Smooth muscle cell (in vitro differentiated cells): ENCODE measurements at regions not wholly inside any gene's neighbourhood (a gene's known extent, or its start where the extent isn't known, plus 50 kb on each side); places are given as distances from the start of the nearest gene placed in this dataset.

Source experiments
- DNase-seq: peaks from one replicate; lab custom pipeline; 2025; ENCODE audit not compliant: unreplicated experiment; lab: John Stamatoyannopoulos, UW
- H2AFZ ChIP-seq: fragments of 200-600 bp; sonication (generic); 2 replicates; pipeline ENCODE4 v1.6.0; 2016; ENCODE audit warnings: antibody characterized with exemption, low read depth, mild to moderate bottlenecking
- H3F3A ChIP-seq: fragments of 200-600 bp; sonication (generic); 2 replicates; pipeline ENCODE4 v1.6.0; 2017; ENCODE audit warnings: antibody characterized with exemption, low read depth
- H3K27ac ChIP-seq: fragments of 200-600 bp; sonication (generic); 2 replicates; pipeline ENCODE4 v1.5.1; 2016; ENCODE audit warnings: low read depth, mild to moderate bottlenecking
- H3K27me3 ChIP-seq: fragments of 200-600 bp; sonication (generic); 2 replicates; pipeline ENCODE4 v1.6.1; 2016; ENCODE audit warnings: low read depth, mild to moderate bottlenecking
- H3K36me3 ChIP-seq: fragments of 200-600 bp; sonication (generic); 2 replicates; pipeline ENCODE4 v1.5.1; 2016; ENCODE audit warnings: low read depth
- H3K4me1 ChIP-seq: fragments of 200-600 bp; sonication (generic); 2 replicates; pipeline ENCODE4 v1.5.1; 2016; ENCODE audit warnings: low read depth
- H3K4me2 ChIP-seq: fragments of 200-600 bp; sonication (generic); 2 replicates; pipeline ENCODE4 v1.6.0; 2016; ENCODE audit warnings: mild to moderate bottlenecking
- H3K4me3 ChIP-seq: fragments of 200-600 bp; sonication (generic); 2 replicates; pipeline ENCODE4 v1.5.1; 2016; ENCODE audit warnings: mild to moderate bottlenecking
- H3K79me2 ChIP-seq: fragments of 200-600 bp; sonication (generic); 2 replicates; pipeline ENCODE4 v1.6.0; 2016; ENCODE audit warnings: low read depth, mild to moderate bottlenecking
- H3K9ac ChIP-seq: fragments of 200-600 bp; sonication (generic); 2 replicates; pipeline ENCODE4 v1.6.0; 2016; ENCODE audit warnings: low read depth
- H3K9me3 ChIP-seq: fragments of 200-600 bp; sonication (generic); replicated peaks from 2 replicates; pipeline ENCODE4 v1.5.1; 2016; ENCODE audit warnings: low read depth
- H4K20me1 ChIP-seq: fragments of 200-600 bp; sonication (generic); 2 replicates; pipeline ENCODE4 v1.6.0; 2016; ENCODE audit warnings: low read depth
- WGBS: methylation state at CpG from one replicate; pipeline ENCODE4 v1.1.7; 2016; ENCODE audit warnings: low lambda C conversion rate; 5-methylcytosine and 5-hydroxymethylcytosine counted together
- TF ChIP-seq, protein P1 (sequence below): fragments of 200-600 bp; sonication (generic); IDR thresholded peaks from 2 replicates; pipeline ENCODE4 v1.5.1; 2017; ENCODE audit warnings: borderline replicate concordance, mild to moderate bottlenecking, antibody characterized with exemption; ENCODE audit not compliant: insufficient read depth, poor library complexity, severe bottlenecking

DNA sequence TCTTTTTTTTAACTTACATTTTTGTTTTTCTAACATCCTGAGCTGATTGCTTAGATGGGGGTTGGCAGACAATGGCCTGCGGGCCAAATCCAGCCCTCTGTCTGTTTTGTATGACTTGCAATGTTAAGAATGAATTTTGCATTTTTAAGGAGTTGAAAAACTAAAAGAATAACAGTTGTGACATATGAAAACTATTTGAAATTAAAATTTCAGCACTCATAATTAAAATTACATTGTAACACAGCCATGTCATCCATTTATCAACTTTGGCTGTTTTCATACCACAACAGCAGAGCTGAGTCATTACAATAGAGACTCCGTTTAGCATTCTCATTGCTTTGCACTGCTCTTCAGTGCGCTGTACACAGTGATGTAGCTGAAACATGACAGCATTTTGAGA lies 94.1 kb upstream of the MC4R start:
- WGBS: 85% methylated on average over 3 of the region's 3 CpGs

DNA sequence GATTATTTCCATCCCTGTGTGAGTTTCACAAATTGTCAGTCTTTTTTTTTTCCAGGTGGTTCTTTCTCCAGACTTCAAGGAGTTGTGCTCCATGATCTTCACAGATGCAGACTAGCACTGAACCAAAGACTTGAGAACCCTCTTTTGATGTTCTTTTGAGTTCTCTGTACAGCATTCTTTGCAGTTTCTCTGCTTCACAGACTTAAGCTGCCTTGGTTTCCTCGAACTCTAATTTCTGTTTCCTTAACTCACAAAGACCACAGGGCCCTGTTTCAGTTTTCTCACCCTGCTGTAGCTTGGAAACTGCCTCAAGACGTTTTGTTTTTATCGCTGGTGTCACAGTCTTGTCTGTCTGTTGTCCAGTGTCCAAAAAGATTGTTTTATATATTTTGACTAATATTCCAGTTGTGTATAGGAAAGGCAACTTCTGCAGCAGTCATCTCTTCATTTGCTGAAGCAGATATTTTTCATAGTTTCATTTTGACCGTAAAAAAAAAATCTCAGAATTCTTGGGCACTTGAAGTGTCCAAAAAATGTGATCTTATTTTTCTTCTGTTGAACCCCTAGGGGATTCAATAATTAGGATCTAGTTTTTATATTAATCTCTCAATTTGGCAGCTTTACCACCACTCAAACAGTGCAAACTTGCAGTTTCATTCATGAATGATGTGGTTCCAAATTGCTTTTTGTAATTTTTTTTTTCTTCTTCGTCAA lies 97.0 kb upstream of the MC4R start:
- H3K27ac ChIP-seq: no peak overlapping the region
- peaks cover 6% of the 10 kb centered on the region for H3K4me1 ChIP-seq
- no peak overlapping the region for H3K4me3 ChIP-seq
- no peaks in the 10 kb centered on the region for H3K79me2 ChIP-seq
- no peak overlapping the region for H3K4me2 ChIP-seq
- no peak overlapping the region for H3K9ac ChIP-seq
- peak overlapping the region; percentile 63 for H2AFZ ChIP-seq
- 85% methylated on average over 5 of the region's 5 CpGs for WGBS
- TF ChIP-seq, protein P1, sequence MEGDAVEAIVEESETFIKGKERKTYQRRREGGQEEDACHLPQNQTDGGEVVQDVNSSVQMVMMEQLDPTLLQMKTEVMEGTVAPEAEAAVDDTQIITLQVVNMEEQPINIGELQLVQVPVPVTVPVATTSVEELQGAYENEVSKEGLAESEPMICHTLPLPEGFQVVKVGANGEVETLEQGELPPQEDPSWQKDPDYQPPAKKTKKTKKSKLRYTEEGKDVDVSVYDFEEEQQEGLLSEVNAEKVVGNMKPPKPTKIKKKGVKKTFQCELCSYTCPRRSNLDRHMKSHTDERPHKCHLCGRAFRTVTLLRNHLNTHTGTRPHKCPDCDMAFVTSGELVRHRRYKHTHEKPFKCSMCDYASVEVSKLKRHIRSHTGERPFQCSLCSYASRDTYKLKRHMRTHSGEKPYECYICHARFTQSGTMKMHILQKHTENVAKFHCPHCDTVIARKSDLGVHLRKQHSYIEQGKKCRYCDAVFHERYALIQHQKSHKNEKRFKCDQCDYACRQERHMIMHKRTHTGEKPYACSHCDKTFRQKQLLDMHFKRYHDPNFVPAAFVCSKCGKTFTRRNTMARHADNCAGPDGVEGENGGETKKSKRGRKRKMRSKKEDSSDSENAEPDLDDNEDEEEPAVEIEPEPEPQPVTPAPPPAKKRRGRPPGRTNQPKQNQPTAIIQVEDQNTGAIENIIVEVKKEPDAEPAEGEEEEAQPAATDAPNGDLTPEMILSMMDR: no peak
- no peaks in the 10 kb centered on the region for H3F3A ChIP-seq
- no peaks in the 10 kb centered on the region for H4K20me1 ChIP-seq
- DNase-seq: no peak
- H3K27me3 ChIP-seq: no peaks in the 10 kb centered on the region
- H3K9me3 ChIP-seq: no peaks in the 10 kb centered on the region
- no peaks in the 10 kb centered on the region for H3K36me3 ChIP-seq

More for the DNA sequence above, 94.1 kb upstream of the MC4R start:
- TF ChIP-seq, protein P1: no peak
- Histone ChIP-seq H3K79me2 (no peaks in the 10 kb centered on the region), H3K36me3 (no peaks in the 10 kb centered on the region), H3K27me3 (no peaks in the 10 kb centered on the region), H4K20me1 (no peaks in the 10 kb centered on the region), H3K4me2 (no peak overlapping the region), H3K9me3 (no peaks in the 10 kb centered on the region), H3K27ac (no peak overlapping the region), H2AFZ (no peak overlapping the region), H3F3A (no peaks in the 10 kb centered on the region), H3K9ac (no peak overlapping the region), H3K4me1 (peaks cover 6% of the 10 kb centered on the region), H3K4me3 (no peak overlapping the region)
- no peak for DNase-seq

DNA sequence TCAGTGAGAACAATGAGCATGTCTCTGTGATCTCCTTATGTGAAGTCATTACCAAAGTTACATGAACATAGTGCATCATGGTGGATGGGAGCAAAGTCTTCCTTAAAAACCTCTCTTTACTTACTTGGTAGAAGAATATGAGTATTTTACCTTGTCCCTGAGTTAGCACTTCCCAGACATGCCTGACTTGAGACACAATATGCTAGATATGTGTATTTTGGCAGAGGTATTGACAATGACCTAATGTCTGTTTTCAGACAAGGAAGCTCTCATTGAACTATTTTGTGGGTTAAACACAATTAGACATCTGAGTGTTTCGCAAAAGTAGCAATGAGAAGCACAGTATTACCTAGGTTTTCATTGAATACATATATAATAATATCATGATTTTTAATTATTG lies 99.1 kb upstream of the MC4R start:
- no peak overlapping the region for H3K27ac ChIP-seq
- TF ChIP-seq, protein P1: no peak
- no peak overlapping the region for H3K4me3 ChIP-seq
- H3K27me3 ChIP-seq: no peaks in the 10 kb centered on the region
- 100% methylated on average over 1 of the region's 1 CpG for WGBS
- no peaks in the 10 kb centered on the region for H3K79me2 ChIP-seq
- H3K9me3 ChIP-seq: no peaks in the 10 kb centered on the region
- H3K4me1 ChIP-seq: peaks cover 6% of the 10 kb centered on the region
- H2AFZ ChIP-seq: no peak overlapping the region
- no peaks in the 10 kb centered on the region for H3F3A ChIP-seq
- H3K36me3 ChIP-seq: no peaks in the 10 kb centered on the region
- H3K4me2 ChIP-seq: no peak overlapping the region
- H4K20me1 ChIP-seq: no peaks in the 10 kb centered on the region
- DNase-seq: no peak
- no peak overlapping the region for H3K9ac ChIP-seq

DNA sequence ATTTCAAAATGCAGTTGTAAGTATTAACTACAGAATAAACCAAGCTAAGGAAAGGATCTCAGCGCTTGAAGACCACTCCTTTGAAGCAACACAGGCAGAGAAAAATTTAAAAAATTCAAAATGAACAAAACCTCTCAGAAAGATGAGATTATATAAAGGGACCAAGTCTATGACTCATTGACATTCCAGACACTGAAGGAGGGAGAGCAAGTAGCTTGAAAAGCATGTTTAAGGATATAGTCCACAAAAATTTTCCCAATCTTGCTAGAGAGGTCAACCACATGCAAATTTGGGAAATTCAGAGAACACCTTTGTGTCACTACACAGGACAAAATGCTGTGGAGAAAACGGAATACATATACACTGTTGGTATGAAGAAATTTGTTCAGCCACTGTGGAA lies 112.6 kb upstream of the MC4R start:
- H3K27ac ChIP-seq: peak overlapping the region; percentile 41

More for the DNA sequence above, 112.6 kb upstream of the MC4R start:
- Histone ChIP-seq H3K9ac (no peak overlapping the region), H4K20me1 (no peaks in the 10 kb centered on the region), H2AFZ (no peak overlapping the region), H3F3A (no peaks in the 10 kb centered on the region), H3K36me3 (no peaks in the 10 kb centered on the region), H3K4me2 (peak overlapping the region; percentile 57), H3K79me2 (no peaks in the 10 kb centered on the region), H3K9me3 (no peaks in the 10 kb centered on the region), H3K27me3 (no peaks in the 10 kb centered on the region), H3K4me1 (no peaks in the 10 kb centered on the region), H3K4me3 (no peak overlapping the region)
- 58% methylated on average over 2 of the region's 2 CpGs for WGBS
- TF ChIP-seq, protein P1: no peak
- DNase-seq: no peak
